Ishikawa (cell line): ENCODE measurements at regions not wholly inside any gene's neighbourhood (a gene's known extent, or its start where the extent isn't known, plus 50 kb on each side); places are given as distances from the start of the nearest gene placed in this dataset.

ENCODE experiments used
- CEBPB ChIP-seq: IDR thresholded peaks from 2 replicates; pipeline ENCODE4 v1.6.1; 2012
- EGR1 ChIP-seq: IDR thresholded peaks from 2 replicates; pipeline ENCODE4 v1.6.1; 2012
- EP300 ChIP-seq: IDR thresholded peaks from 2 replicates; pipeline ENCODE4 v1.6.1; 2012; ENCODE audit warnings: borderline replicate concordance
- MAX ChIP-seq: IDR thresholded peaks from 2 replicates; pipeline ENCODE4 v1.6.1; 2012
- NFIC ChIP-seq: IDR thresholded peaks from 2 replicates; pipeline ENCODE4 v1.6.1; 2012
- RAD21 ChIP-seq: IDR thresholded peaks from 2 replicates; pipeline ENCODE4 v1.6.1; 2012; ENCODE audit warnings: low read depth
- TAF1 ChIP-seq: IDR thresholded peaks from 2 replicates; pipeline ENCODE4 v1.6.1; 2012; ENCODE audit warnings: low read depth, mild to moderate bottlenecking
- TCF12 ChIP-seq: IDR thresholded peaks from 2 replicates; pipeline ENCODE4 v1.6.1; 2012; ENCODE audit warnings: low read depth
- TEAD4 ChIP-seq: IDR thresholded peaks from 2 replicates; pipeline ENCODE4 v1.6.1; 2012
- YY1 ChIP-seq: IDR thresholded peaks from 2 replicates; pipeline ENCODE4 v1.6.1; 2012; ENCODE audit warnings: low read depth
- ZBTB7A ChIP-seq: IDR thresholded peaks from 2 replicates; pipeline ENCODE4 v1.6.1; 2012; ENCODE audit warnings: low read depth
- TF ChIP-seq, protein P1 (sequence below): IDR thresholded peaks from 2 replicates; pipeline ENCODE4 v1.6.1; 2012; ENCODE audit warnings: low read depth, mild to moderate bottlenecking

DNA sequence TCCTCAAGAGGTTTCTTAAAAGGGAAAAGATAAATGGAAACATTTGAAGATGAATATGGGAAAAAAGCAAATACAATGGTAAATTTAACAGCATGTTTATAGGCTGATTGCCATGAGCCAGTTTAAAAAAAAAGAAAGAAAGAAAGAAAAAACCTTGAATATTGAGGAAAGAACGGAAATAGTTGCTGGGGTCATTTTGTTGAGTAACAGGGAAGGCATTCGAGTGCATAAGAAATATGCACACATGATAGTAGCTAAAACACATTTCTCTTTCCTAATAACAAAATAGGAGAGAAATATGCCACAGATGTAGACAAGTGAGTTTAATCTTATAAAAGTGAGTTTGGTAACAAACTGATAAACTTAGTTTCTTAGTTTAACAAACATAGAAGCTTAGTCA lies 864.6 kb upstream of the ACO1 start:
- no peak for TF ChIP-seq TAF1
- TF ChIP-seq RAD21: no peak
- no peak for TF ChIP-seq EP300
- TF ChIP-seq, protein P1, sequence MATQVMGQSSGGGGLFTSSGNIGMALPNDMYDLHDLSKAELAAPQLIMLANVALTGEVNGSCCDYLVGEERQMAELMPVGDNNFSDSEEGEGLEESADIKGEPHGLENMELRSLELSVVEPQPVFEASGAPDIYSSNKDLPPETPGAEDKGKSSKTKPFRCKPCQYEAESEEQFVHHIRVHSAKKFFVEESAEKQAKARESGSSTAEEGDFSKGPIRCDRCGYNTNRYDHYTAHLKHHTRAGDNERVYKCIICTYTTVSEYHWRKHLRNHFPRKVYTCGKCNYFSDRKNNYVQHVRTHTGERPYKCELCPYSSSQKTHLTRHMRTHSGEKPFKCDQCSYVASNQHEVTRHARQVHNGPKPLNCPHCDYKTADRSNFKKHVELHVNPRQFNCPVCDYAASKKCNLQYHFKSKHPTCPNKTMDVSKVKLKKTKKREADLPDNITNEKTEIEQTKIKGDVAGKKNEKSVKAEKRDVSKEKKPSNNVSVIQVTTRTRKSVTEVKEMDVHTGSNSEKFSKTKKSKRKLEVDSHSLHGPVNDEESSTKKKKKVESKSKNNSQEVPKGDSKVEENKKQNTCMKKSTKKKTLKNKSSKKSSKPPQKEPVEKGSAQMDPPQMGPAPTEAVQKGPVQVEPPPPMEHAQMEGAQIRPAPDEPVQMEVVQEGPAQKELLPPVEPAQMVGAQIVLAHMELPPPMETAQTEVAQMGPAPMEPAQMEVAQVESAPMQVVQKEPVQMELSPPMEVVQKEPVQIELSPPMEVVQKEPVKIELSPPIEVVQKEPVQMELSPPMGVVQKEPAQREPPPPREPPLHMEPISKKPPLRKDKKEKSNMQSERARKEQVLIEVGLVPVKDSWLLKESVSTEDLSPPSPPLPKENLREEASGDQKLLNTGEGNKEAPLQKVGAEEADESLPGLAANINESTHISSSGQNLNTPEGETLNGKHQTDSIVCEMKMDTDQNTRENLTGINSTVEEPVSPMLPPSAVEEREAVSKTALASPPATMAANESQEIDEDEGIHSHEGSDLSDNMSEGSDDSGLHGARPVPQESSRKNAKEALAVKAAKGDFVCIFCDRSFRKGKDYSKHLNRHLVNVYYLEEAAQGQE: no peak
- no peak for TF ChIP-seq MAX
- no peak for TF ChIP-seq CEBPB
- no peak for TF ChIP-seq TCF12
- no peak for TF ChIP-seq NFIC
- TF ChIP-seq EGR1: no peak
- no peak for TF ChIP-seq ZBTB7A
- TF ChIP-seq TEAD4: no peak
- TF ChIP-seq YY1: no peak
